GM23338 (cell line): ENCODE measurements at regions not wholly inside any gene's neighbourhood (a gene's known extent, or its start where the extent isn't known, plus 50 kb on each side); places are given as distances from the start of the nearest gene placed in this dataset.

Source experiments
- ATAC-seq: fragments of 200-7000 bp; cut with Tn5 transposase; 3 replicates; pipeline ENCODE4 v1.9.1; 2020
- DNase-seq: peaks from one replicate; pipeline ENCODE4 v3.0.0-alpha.2; 2015; ENCODE audit warnings: low spot score
- H2AFZ ChIP-seq: fragments of 200-600 bp; sonication (generic); 2 replicates; pipeline ENCODE4 v1.8.0; 2016; ENCODE audit warnings: antibody characterized with exemption, mild to moderate bottlenecking, moderate library complexity
- H3F3A ChIP-seq: fragments of 200-600 bp; sonication (generic); replicated peaks from 2 replicates; pipeline ENCODE4 v1.8.0; 2017; ENCODE audit warnings: antibody characterized with exemption, mixed run types, low read depth
- H3K27ac ChIP-seq: fragments of 200-600 bp; sonication (generic); 2 replicates; pipeline ENCODE4 v1.6.1; 2016; ENCODE audit warnings: low read depth
- H3K27me3 ChIP-seq: fragments of 200-600 bp; sonication (generic); 2 replicates; pipeline ENCODE4 v1.8.0; 2016; ENCODE audit warnings: mild to moderate bottlenecking, mixed run types, moderate library complexity; ENCODE audit not compliant: insufficient read depth
- H3K36me3 ChIP-seq: fragments of 200-600 bp; sonication (generic); 2 replicates; pipeline ENCODE4 v1.8.0; 2016; ENCODE audit warnings: mild to moderate bottlenecking; ENCODE audit not compliant: insufficient read depth
- H3K4me1 ChIP-seq: fragments of 200-600 bp; sonication (generic); 2 replicates; pipeline ENCODE4 v1.8.0; 2016; ENCODE audit warnings: mild to moderate bottlenecking, moderate library complexity; ENCODE audit not compliant: insufficient read depth
- H3K4me2 ChIP-seq: fragments of 200-600 bp; sonication (generic); 2 replicates; pipeline ENCODE4 v1.7.1; 2017; ENCODE audit warnings: mixed run types
- H3K4me3 ChIP-seq: fragments of 200-600 bp; sonication (generic); 2 replicates; pipeline ENCODE4 v1.6.1; 2016; ENCODE audit warnings: mixed run types
- H3K79me2 ChIP-seq: fragments of 200-600 bp; sonication (generic); replicated peaks from 2 replicates; pipeline ENCODE4 v1.8.0; 2017; ENCODE audit warnings: mild to moderate bottlenecking; ENCODE audit not compliant: insufficient read depth
- H3K9me2 ChIP-seq: fragments of 200-600 bp; sonication (generic); 2 replicates; pipeline ENCODE4 v1.8.0; 2017; ENCODE audit not compliant: insufficient read depth
- H4K20me1 ChIP-seq: fragments of 200-600 bp; sonication (generic); replicated peaks from 2 replicates; pipeline ENCODE4 v1.8.0; 2017; ENCODE audit warnings: mild to moderate bottlenecking; ENCODE audit not compliant: insufficient read depth
- H3K27ac Mint-ChIP-seq: 2 replicates; pipeline ENCODE4 v1.8.0; 2020; ENCODE audit warnings: inconsistent platforms, mild to moderate bottlenecking, moderate library complexity, mixed read lengths
- H3K27me3 Mint-ChIP-seq: 3 replicates; pipeline ENCODE4 v1.8.0; 2022; ENCODE audit warnings: low read depth, mild to moderate bottlenecking, moderate library complexity, mixed read lengths, inconsistent platforms; ENCODE audit not compliant: insufficient read depth, poor library complexity
- H3K36me3 Mint-ChIP-seq: 3 replicates; pipeline ENCODE4 v1.8.0; 2021; ENCODE audit warnings: low read depth, mild to moderate bottlenecking, inconsistent platforms, moderate library complexity, mixed read lengths
- H3K4me1 Mint-ChIP-seq: 3 replicates; pipeline ENCODE4 v1.8.0; 2020; ENCODE audit warnings: mild to moderate bottlenecking, inconsistent platforms, mixed read lengths
- H3K4me3 Mint-ChIP-seq: 3 replicates; pipeline ENCODE4 v1.8.0; 2021; ENCODE audit warnings: moderate library complexity, mild to moderate bottlenecking, inconsistent platforms, mixed read lengths
- H3K9me3 Mint-ChIP-seq: 3 replicates; pipeline ENCODE4 v1.8.0; 2020; ENCODE audit warnings: moderate library complexity, mild to moderate bottlenecking, inconsistent platforms, mixed read lengths
- CREB1 ChIP-seq: fragments of 250-450 bp; sonication (Bioruptor Pico); IDR thresholded peaks from 2 replicates; pipeline ENCODE4 v1.5.0; 2020; ENCODE audit warnings: low read depth, mild to moderate bottlenecking, moderate library complexity
- POLR2AphosphoS5 ChIP-seq: IDR thresholded peaks from 2 replicates; pipeline ENCODE4 v1.6.1; 2016; ENCODE audit warnings: antibody characterized with exemption, low read depth
- STAT1 ChIP-seq: IDR thresholded peaks from one replicate; pipeline ENCODE4 v1.6.1; 2016; ENCODE audit warnings: antibody characterized with exemption; ENCODE audit not compliant: unreplicated experiment
- TF ChIP-seq, protein P1 (sequence below): fragments of 250-450 bp; sonication (Bioruptor Pico); IDR thresholded peaks from 2 replicates; pipeline ENCODE4 v1.5.0; 2020; ENCODE audit warnings: mild to moderate bottlenecking, moderate library complexity
- TF ChIP-seq, protein P2 (sequence below): IDR thresholded peaks from 2 replicates; pipeline ENCODE4 v1.6.1; 2016; ENCODE audit warnings: antibody characterized with exemption

GRCh38 chr6:143605906-143606521 lies 71.8 kb upstream of the PHACTR2 start:
- Histone ChIP-seq H3K9me2 (no peaks in the 10 kb centered on the region), H3K4me2 (no peak overlapping the region), H2AFZ (no peak overlapping the region), H3K27me3 (no peaks in the 10 kb centered on the region), H4K20me1 (no peaks in the 10 kb centered on the region), H3K79me2 (no peaks in the 10 kb centered on the region), H3K4me3 (no peak overlapping the region), H3K36me3 (no peaks in the 10 kb centered on the region), H3F3A (no peaks in the 10 kb centered on the region), H3K27ac (no peak overlapping the region), H3K4me1 (peaks cover 13% of the 10 kb centered on the region)
- Mint-ChIP-seq H3K27me3 (no peaks in the 10 kb centered on the region), H3K9me3 (no peaks in the 10 kb centered on the region), H3K36me3 (no peaks in the 10 kb centered on the region), H3K4me3 (no peak overlapping the region), H3K27ac (no peak overlapping the region), H3K4me1 (peaks cover 15% of the 10 kb centered on the region)
- TF ChIP-seq CREB1 (CRISPR knock-in tag): no peak
- TF ChIP-seq, protein P1, sequence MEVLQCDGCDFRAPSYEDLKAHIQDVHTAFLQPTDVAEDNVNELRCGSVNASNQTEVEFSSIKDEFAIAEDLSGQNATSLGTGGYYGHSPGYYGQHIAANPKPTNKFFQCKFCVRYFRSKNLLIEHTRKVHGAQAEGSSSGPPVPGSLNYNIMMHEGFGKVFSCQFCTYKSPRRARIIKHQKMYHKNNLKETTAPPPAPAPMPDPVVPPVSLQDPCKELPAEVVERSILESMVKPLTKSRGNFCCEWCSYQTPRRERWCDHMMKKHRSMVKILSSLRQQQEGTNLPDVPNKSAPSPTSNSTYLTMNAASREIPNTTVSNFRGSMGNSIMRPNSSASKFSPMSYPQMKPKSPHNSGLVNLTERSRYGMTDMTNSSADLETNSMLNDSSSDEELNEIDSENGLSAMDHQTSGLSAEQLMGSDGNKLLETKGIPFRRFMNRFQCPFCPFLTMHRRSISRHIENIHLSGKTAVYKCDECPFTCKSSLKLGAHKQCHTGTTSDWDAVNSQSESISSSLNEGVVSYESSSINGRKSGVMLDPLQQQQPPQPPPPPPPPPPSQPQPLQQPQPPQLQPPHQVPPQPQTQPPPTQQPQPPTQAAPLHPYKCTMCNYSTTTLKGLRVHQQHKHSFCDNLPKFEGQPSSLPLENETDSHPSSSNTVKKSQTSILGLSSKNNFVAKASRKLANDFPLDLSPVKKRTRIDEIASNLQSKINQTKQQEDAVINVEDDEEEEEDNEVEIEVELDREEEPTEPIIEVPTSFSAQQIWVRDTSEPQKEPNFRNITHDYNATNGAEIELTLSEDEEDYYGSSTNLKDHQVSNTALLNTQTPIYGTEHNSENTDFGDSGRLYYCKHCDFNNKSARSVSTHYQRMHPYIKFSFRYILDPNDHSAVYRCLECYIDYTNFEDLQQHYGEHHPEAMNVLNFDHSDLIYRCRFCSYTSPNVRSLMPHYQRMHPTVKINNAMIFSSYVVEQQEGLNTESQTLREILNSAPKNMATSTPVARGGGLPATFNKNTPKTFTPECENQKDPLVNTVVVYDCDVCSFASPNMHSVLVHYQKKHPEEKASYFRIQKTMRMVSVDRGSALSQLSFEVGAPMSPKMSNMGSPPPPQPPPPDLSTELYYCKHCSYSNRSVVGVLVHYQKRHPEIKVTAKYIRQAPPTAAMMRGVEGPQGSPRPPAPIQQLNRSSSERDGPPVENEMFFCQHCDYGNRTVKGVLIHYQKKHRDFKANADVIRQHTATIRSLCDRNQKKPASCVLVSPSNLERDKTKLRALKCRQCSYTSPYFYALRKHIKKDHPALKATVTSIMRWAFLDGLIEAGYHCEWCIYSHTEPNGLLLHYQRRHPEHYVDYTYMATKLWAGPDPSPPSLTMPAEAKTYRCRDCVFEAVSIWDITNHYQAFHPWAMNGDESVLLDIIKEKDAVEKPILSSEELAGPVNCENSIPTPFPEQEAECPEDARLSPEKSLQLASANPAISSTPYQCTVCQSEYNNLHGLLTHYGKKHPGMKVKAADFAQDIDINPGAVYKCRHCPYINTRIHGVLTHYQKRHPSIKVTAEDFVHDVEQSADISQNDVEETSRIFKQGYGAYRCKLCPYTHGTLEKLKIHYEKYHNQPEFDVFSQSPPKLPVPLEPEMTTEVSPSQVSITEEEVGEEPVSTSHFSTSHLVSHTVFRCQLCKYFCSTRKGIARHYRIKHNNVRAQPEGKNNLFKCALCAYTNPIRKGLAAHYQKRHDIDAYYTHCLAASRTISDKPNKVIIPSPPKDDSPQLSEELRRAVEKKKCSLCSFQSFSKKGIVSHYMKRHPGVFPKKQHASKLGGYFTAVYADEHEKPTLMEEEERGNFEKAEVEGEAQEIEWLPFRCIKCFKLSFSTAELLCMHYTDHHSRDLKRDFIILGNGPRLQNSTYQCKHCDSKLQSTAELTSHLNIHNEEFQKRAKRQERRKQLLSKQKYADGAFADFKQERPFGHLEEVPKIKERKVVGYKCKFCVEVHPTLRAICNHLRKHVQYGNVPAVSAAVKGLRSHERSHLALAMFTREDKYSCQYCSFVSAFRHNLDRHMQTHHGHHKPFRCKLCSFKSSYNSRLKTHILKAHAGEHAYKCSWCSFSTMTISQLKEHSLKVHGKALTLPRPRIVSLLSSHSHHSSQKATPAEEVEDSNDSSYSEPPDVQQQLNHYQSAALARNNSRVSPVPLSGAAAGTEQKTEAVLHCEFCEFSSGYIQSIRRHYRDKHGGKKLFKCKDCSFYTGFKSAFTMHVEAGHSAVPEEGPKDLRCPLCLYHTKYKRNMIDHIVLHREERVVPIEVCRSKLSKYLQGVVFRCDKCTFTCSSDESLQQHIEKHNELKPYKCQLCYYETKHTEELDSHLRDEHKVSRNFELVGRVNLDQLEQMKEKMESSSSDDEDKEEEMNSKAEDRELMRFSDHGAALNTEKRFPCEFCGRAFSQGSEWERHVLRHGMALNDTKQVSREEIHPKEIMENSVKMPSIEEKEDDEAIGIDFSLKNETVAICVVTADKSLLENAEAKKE (CRISPR knock-in tag): no peak
- DNase-seq (no peak), ATAC-seq (no peak)

DNA sequence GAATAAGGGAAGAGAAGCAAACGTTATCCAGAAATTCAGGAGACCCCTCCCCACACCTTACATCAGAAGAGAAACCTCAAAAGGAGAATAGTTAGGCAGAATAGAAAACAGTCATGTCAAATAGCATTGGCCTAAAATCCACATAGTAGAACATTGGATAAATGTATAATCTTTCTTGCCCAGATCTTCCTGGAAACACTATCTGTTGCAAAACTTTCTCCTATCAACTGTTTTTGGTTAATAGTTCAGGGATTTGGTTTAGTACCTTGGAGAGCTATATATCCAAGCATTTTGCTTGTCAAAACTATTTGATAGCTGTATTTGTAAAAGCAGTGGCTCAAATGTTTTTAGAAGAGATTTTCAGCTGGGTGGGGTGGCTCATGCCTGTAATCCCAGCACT lies 74.3 kb upstream of the PHACTR2 start:
- H2AFZ ChIP-seq: no peak overlapping the region
- no peaks in the 10 kb centered on the region for H3K79me2 ChIP-seq
- no peak overlapping the region for H3K4me3 ChIP-seq
- peaks cover 13% of the 10 kb centered on the region for H3K4me1 ChIP-seq
- no peak for DNase-seq
- H3K36me3 Mint-ChIP-seq: no peaks in the 10 kb centered on the region
- H3K27ac ChIP-seq: no peak overlapping the region
- ATAC-seq: no peak
- H3K36me3 ChIP-seq: no peaks in the 10 kb centered on the region
- H3K9me3 Mint-ChIP-seq: no peaks in the 10 kb centered on the region
- no peaks in the 10 kb centered on the region for H3K27me3 Mint-ChIP-seq
- no peaks in the 10 kb centered on the region for H3K27me3 ChIP-seq
- peaks cover 12% of the 10 kb centered on the region for H3K4me1 Mint-ChIP-seq
- no peaks in the 10 kb centered on the region for H3F3A ChIP-seq
- no peaks in the 10 kb centered on the region for H3K9me2 ChIP-seq
- H3K27ac Mint-ChIP-seq: no peak overlapping the region
- no peak overlapping the region for H3K4me3 Mint-ChIP-seq
- H4K20me1 ChIP-seq: no peaks in the 10 kb centered on the region
- no peak overlapping the region for H3K4me2 ChIP-seq
- TF ChIP-seq, protein P2, sequence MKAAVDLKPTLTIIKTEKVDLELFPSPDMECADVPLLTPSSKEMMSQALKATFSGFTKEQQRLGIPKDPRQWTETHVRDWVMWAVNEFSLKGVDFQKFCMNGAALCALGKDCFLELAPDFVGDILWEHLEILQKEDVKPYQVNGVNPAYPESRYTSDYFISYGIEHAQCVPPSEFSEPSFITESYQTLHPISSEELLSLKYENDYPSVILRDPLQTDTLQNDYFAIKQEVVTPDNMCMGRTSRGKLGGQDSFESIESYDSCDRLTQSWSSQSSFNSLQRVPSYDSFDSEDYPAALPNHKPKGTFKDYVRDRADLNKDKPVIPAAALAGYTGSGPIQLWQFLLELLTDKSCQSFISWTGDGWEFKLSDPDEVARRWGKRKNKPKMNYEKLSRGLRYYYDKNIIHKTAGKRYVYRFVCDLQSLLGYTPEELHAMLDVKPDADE: no peak
- no peak for TF ChIP-seq STAT1
- TF ChIP-seq, protein P1 (CRISPR knock-in tag): no peak
- TF ChIP-seq POLR2AphosphoS5: no peak
